ENCODE measurements at regions not wholly inside any gene's neighbourhood (a gene's known extent, or its start where the extent isn't known, plus 50 kb on each side); places are given as distances from the start of the nearest gene placed in this dataset.

DNA sequence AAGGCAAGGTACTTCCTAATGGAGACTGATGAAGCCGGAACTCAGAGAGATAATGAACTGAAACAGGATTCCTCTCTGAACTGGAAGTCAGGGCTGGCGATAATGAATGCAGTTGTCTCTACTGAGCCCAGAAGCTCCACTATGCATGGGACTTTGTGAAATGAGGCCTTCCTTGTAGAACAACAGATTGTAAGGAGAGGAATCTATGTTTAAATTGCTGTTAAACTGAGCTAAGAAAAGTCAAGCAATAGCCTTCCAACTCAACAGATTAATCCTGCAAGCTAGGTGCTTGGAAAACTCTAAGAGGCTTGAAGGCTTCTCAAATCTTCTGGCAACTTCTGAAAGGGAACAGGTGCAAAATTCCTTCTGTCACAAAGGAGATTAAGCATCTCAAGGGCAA lies 119.5 kb upstream of the ARHGAP5 start:
- intact Hi-C loops (cut with DNase I): no loop called here

DNA sequence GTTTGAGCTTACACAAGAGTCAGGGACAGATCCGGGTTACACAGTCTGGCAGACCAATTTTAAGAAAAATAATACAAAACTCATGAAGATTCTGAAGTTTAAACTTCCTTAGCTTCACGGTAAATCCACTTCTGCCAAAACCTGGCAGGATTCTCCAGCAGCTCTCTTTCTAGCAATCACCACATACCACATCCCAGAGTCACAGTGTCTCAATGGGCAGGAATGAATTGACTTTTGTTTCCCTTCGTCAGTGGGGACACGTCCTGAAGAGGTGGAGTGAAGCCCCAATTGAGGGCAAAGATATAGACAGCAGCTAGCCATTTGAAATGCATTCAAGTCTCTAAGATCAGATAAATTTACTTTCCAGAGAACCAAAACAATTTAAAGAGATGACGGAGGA lies 117.1 kb upstream of the ARHGAP5 start:
- ATAC-seq: no peak
- DNase-seq (ENCODE audit: missing footprints): no peak
- intact Hi-C loops (cut with DNase I): no loop called here

More for the DNA sequence above, 119.5 kb upstream of the ARHGAP5 start:
- DNase-seq (ENCODE audit: missing footprints) (no peak), ATAC-seq (no peak)

DNA sequence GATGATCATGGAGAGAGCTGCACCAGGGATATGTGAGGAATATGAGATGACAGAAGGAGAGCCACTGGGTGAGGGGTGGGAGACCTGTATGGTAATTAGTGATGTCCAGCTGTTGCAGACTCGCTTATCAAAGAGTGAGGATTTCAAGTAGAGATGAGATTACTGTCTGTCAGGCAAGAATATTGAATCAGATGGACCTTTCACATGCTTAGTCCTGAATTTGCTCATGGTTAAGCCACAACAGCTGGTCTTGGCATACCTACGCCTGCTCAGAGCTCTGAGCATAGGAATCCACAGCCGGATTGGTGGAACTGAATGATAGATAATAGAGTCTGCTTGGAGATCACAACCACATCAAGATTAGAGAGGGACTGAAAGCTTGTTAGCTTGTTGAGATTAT lies 115.2 kb upstream of the ARHGAP5 start:
- intact Hi-C loops (cut with DNase I): no loop called here
- DNase-seq (ENCODE audit: missing footprints) (no peak), ATAC-seq (no peak)

DNA sequence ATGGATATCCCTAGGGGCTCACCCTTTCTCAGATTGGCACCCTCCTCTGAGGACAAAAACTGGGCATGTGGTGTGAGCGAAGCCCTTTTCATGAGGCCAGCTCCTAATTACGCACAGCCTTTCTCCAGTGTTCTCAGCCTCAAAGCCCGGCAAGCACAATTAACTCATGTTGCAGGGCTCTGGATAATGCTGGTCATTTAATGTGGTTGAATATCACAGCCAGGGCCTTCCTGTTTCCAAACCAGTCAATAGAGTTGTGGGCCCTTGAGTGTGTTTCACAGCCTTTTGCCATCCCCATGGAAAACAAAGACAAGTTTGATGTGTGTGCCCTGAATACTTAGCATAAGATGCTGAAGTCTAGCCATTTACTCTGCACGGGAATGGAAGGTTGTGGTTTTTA lies 114.2 kb upstream of the ARHGAP5 start:
- no peak for ATAC-seq
- intact Hi-C loops (cut with DNase I): no loop called here
- no peak for DNase-seq (ENCODE audit: missing footprints)

DNA sequence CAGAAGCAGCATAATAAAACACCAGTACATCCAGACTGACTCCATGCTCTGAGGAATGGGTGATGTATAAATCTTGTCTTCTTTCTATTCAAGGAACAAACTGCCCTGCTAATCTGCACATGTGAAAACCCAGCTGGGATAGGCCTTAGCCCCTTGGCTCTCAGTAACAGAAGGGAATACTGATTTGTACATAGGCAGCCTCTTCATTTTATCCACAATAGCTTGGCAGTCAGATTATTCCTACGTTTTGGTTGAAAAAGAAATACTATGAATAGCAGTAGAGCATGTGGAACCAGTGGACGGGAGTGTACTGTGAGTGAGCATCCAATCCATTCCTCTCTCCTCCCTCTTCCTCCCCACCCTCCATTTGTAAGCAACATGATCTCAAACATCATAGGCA lies 113.5 kb upstream of the ARHGAP5 start:
- ATAC-seq: no peak
- intact Hi-C loops (cut with DNase I): no loop called here
- DNase-seq (ENCODE audit: missing footprints): no peak

DNA sequence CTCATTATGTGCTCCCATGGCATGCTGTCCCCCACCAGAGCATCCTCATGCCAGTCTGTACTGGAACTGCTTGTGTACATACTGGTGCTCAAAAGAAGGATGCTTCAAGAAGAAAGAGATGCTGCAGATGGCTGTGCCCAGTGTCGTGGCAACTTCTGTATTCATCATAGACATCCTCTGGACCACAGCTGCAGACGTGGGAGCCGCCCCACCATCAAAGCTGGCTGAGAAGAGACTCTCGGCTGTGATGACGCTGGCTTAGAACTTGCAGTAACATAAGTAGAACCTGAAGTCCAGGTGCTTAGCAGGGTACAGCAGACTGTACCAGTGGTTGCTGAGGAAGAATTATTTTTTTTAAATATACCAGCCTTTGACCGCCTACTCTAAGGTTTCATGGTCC lies 112.6 kb upstream of the ARHGAP5 start:
- intact Hi-C loops (cut with DNase I): no loop called here
- ATAC-seq (no peak), DNase-seq (ENCODE audit: missing footprints) (no peak)

DNA sequence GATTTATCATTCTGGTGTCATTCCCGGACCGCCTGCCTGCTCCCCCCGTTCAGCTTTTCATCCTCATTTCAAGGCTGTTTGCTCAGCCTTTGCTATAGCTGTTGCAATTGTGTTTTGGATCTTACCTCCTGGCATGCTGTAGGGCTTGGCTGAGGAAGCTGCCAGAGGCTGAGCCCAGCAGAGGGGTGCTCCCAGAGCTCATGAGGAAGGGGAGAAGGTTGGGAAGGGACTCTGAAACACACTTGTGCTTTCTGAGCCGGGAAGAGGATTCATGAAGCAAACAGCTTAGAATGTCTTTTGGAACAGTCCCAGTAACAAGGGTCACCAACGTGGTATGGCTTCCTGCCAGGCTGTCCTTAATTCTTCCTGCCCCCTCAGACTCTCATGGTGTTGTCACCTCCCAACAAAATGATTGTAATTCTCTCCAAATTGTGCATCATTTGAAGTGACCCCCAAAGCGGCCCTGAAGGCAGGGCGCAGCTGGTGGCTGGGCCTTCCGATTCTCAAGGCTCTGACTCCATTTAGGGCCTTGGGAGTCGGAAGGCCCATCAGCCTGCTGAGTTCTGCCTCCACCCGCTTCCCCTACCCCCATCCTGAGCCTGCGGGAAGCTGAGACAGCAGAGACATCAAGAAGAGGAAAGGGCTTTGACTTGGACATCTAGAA lies 111.9 kb upstream of the ARHGAP5 start:
- intact Hi-C loops (cut with DNase I): no loop called here
- ATAC-seq (no peak), DNase-seq (ENCODE audit: missing footprints) (no peak)

DNA sequence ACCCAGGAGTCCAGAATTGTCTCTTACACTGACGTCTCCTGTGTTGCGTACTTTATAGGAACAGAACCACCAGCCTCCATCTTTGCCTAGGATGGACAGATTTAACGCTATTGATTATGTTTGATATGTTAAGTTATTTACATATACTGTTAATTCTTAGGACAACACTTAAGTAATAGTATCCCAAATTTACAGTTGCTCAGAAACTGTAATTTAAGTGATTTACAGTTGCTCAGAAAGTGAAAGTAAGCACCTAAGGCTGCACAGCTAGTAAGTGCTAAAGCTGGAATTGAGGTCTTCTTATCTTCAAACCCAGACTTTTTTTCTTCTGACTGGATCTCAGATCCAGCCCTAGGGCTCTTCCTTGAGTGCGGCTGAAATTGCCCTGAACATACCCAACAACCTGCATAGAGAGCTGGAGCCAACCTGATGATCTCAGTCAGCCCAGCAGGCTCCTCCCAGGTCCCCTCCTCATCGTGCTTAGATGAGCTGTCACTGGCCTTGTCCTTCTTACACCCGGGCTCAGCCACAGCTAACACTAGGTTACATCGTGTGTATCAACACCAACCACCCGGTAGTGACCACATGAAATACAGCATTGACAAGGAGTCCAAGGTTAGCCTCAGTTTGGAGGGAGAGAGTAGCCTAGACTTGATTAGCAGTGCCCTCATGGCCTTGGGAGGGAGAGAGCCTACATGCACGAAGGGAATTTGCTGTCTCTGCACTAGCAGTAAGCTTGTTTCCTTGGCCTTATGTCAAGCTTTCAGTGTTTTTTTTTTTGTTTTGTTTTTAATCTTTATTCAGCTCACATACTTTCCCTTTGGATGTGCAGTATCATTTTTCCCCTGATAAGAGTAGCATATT lies 111.1 kb upstream of the ARHGAP5 start:
- DNase-seq (ENCODE audit: missing footprints) (no peak), ATAC-seq (no peak)
- intact Hi-C loops (cut with DNase I): no loop called here

DNA sequence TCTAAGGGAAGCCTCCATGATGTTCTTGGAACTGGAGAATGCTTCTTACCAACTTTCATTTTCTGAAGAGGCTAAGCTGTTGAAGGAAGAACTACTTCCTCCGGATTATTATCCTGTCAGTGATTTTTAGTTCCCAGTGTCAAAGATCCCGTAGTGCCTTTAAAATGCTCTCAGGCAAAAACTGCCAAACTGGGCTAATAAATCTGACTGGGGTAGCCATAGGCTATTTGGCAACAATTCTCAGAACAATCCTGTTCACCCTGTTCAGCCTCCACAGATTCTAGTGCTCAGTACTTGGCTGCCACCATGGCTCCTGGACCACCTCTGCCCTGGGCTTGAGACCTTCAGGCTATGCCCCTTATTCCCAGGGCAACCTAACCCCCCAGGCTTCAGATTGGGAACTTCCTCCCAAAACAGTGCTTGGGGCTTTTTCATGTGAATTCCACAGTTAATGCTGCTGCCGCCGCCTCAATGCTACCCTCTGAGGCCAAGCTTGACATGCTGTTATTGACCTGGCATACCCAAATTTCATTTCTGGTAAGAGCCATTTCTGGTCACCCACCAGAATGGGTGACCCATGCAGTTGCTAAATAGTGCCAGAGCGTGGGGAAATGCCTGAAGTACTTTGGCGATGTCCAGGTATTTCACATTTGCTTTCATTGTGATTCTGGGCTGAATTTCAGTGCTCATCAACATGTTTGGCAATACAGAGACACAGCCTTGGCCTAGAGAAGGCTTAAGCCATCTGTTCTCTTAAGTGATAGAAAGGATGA lies 110.0 kb upstream of the ARHGAP5 start:
- ATAC-seq (peak; percentile 26), DNase-seq (ENCODE audit: missing footprints) (no peak)
- intact Hi-C loops (cut with DNase I): no loop called here

DNA sequence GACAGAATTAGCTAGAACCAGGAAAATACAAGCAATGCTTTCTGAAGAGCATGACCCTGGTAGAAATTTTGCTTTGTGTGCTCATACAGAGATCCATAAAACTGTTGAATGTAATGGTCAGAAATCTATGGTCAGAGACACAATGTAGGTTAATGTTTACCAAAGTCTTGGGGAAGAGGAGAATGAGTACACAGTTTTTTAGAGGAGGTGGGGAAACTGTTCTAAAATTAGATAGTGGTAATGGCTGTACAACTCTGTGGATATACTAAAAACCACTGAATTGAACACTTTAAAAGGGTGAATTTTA lies 109.5 kb upstream of the ARHGAP5 start:
- DNase-seq (ENCODE audit: missing footprints) (no peak), ATAC-seq (no peak)
- intact Hi-C loops (cut with DNase I): no loop called here

DNA sequence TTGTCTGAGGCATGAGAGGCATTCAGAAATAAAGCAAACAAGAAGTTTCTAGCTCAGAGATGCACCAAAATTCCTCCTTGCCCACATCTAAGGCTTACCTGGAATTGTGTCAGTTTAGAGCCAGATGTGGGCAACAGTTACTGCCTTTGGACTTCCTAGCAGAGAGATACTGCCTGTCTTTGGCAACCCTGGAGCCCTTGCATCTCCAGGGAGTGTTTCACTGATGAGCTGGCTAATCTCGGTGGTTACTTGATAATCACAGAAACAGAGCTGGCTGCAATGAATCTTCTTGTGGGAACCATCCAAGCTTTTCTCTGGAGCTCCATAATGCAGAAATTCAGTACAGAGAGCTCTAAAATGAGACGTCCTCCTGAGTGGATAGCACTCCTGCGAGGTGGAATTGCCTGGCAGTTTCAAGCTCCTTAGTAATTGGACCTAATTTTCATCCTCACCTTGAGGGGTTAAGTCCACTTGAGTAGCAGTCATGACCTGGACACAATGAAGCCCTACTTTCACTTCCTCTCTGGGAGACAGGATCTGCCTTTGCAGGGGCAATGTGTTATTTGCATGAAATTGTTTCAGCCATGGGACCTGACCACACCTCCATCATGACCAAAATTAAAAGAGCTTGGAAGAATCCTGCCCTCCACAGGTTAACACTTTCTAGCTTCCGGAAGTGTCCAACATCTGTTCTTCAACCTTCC lies 108.8 kb upstream of the ARHGAP5 start:
- no peak for DNase-seq (ENCODE audit: missing footprints)
- no peak for ATAC-seq
- intact Hi-C loops (cut with DNase I): no loop called here

DNA sequence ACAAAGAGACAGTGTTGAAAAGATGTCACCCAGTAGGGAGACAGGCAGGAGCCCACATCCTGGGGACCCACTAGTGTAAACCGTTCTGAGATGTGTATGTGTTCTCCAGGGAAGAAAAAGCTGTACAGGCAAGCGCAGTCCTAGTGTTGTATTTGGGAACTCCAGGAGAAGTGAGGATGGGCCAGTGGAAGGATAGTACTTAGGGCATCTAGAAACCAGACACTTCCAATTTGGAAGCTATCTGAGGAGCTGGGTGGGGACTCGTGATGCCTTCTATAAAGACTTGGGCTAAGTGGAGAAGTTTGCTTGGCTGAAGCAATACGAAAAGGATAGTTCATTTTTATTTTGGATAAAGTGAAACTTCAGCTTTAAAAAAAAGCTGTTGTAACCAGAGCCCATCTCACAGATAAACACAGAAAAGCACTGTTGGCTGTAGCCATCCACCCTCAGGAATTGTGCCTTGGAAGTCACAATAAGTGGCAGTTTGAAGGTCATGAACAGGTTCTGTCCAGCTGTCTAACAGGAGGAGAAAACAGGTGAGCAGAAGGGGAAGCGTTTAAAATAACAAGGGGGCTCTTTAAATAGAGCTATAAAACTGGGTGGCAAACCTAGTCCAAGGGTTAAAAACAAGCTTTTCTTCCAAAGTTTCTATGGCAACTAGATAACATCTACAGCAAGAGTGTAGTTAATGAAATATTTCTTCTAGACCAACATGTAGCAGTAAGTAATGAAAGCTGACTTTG lies 108.0 kb upstream of the ARHGAP5 start:
- intact Hi-C loops (cut with DNase I): no loop called here

DNA sequence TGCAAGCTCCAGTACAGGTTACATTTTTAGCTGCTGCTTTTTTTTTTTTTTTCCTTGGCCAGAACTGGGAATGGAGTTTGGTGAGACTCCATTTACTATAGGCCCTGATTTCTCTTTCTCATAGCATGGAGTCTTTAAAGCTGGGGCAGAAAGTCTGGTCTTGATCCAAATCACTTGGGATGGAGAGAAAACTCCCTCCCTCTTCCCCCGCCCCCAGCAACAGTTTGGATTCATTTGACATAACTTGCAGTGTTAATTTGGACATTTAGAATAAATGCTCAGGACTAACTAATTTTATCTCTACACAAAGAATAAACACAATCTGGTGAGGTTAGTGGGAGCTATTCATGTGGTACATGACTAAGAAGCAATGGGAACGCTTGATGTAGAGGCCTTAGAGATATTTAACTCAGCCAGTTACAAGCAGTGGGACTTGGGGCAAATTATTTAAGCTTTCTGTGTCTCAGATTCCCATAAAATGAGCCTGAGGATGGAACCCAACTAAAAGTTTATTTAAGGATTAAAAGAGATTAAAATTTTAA lies 107.3 kb upstream of the ARHGAP5 start:
- intact Hi-C loops (cut with DNase I): no loop called here
- ATAC-seq: no peak
- no peak for DNase-seq (ENCODE audit: missing footprints)

More for the DNA sequence above, 108.0 kb upstream of the ARHGAP5 start:
- no peak for ATAC-seq
- no peak for DNase-seq (ENCODE audit: missing footprints)

DNA sequence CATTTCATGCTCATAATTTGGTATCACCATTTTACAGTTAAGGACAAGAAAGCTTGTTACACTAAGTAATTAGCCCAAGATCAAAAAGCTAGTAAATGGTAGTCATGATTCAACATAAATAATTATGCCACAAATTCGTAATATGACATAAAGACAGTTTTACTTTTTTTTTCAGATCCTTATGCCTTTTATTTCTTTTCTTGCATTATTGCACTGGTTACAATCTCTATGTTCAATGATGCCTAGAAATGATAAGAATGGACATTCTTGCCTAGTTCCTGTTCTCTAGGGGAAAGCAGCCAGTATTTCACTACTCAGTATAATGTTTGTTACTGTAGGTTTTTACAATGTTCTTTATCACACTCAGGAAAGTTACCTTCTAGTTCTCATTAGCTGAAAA lies 106.4 kb upstream of the ARHGAP5 start:
- intact Hi-C loops (cut with DNase I): no loop called here
- DNase-seq (ENCODE audit: missing footprints): no peak
- ATAC-seq: no peak

DNA sequence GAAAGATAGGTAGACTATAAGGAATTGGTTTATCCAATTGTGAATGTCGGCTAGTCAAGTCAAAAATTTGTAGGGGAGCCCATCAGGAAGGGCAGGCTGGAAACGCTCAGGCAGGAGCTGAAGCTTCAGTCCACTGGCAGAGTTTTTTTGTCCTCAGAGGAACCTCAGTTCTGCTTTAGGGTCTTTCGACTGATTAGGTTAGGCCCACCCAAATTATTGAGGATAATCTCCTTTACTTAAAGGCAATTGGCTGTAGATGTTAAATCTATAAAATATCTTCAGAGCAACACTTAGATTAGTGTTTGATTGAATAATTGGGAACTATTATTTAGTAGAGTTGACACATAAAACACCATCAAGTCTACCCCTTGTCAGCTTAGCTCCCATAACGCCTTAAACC lies 105.5 kb upstream of the ARHGAP5 start:
- no peak for DNase-seq (ENCODE audit: missing footprints)
- intact Hi-C loops (cut with DNase I): no loop called here

DNA sequence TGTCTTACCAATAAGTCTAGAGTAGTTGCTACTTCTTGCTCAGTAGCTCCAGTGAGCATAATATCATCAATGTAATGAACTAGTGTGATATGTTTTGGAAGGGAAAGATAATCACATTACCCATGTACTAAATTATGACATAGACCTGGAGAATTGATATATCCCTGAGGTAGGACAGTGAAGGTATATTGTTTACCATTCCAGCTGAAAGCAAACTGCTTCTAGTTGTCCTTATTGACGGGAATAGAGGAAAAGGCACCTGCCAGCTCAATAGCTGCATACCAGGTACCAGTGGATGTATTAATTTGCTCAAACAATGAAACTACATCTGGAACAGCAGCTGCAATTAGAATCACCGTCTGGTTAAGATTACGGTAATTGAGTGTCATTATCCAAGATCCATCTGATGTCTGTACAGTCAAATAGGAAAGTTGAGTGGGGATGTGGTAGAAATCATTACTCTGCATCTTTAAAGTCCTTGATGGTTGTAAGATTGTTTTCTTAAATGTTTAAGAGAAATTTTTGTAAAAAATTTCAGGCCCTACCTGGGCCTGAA lies 100.0 kb upstream of the ARHGAP5 start:
- intact Hi-C loops (cut with DNase I): no loop called here
- DNase-seq (ENCODE audit: missing footprints): no peak
- no peak for ATAC-seq

More for the DNA sequence above, 105.5 kb upstream of the ARHGAP5 start:
- no peak for ATAC-seq

DNA sequence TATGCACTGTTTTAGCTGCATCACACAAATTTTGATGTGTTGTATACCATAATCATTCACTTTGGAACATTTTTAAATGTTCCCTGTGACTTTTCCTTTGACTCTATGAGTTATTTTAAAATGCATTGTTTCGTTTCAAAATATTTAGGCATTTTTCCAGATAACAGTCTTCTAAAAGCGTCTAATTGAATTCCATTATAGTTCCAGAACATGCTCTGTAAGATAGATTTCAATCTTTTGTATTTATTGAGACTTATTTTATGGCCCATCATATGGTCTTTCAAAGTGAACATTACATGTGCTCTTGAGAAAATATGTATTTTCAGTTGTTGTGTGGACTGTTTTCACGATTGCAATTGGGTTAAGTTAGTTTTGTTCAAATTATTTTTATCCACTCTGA lies 98.7 kb upstream of the ARHGAP5 start:
- DNase-seq (ENCODE audit: missing footprints): no peak
- intact Hi-C loops (cut with DNase I): no loop called here
- no peak for ATAC-seq

DNA sequence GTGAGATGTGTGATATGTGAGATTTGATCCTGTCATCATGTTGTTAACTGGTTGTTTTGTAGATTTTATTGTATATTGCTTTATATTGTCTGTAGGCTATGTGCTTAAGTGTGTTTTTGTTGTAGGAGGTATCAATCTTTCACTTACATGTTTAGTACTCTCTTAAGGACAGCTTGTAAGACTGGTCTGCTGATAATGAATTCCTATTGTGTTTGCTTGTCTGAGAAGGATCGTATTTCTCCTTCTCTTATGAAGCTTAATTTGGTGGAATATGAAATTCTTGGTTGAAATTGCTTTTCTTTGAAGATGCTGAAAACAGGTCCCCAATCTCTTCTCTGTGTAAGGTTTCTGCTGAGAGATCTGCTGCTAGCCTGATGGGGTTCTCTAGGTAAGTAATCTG lies 94.5 kb upstream of the ARHGAP5 start:
- no peak for DNase-seq (ENCODE audit: missing footprints)
- intact Hi-C loops (cut with DNase I): no loop called here
- ATAC-seq: no peak

All from Right ventricle myocardium inferior (tissue), 1 donor.